NCI-H2196 (cell line): ENCODE measurements at regions not wholly inside any gene's neighbourhood (a gene's known extent, or its start where the extent isn't known, plus 50 kb on each side); places are given as distances from the start of the nearest gene placed in this dataset.
"Not testable (repeated sequence)": the region's sequence is repeated elsewhere in the genome, so short reads cannot be mapped to it uniquely, and the experiment has no call there.

Experiments used
- DNase-seq: peaks from one replicate; lab custom pipeline; 2025; ENCODE audit not compliant: unreplicated experiment; lab: John Stamatoyannopoulos, UW

- no peak for DNase-seq
These were observed 69.4 kb downstream of the SAMD9 start for GRCh38 chr7:93048136-93048930.

DNA sequence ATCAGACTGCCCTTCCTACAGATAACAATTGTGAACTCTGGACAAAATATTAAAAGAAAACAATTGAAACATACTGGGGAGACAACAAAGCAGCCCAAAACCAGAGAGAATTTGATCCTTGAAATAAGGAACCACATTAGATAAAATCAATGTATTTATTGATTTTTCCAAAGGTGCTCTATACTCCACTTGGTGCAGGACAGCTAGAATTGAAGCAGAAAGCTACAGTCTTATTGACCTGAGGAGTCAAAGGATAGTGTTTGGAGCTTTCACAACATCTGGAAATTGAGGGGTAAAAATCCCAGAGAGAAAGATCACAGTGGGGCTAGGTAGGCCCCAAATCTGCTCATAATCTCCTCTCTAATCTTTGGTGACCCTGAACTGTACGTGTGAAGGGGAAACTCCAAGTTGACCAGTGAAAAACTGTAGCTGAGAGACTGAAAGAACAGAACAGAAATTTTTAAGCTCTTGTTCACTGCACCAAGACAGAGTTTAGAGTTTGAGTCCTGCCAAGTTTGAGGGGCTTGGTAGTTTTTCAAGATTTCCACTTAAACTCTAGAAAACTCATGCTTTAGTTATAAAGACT is 70.2 kb downstream of the SAMD9 start:
- DNase-seq: no peak

GRCh38 chr7:93046641-93047040 is 71.1 kb downstream of the SAMD9 start:
- no peak for DNase-seq

- DNase-seq: no peak
These were observed 73.5 kb downstream of the SAMD9 start for GRCh38 chr7:93044147-93044810.

DNA sequence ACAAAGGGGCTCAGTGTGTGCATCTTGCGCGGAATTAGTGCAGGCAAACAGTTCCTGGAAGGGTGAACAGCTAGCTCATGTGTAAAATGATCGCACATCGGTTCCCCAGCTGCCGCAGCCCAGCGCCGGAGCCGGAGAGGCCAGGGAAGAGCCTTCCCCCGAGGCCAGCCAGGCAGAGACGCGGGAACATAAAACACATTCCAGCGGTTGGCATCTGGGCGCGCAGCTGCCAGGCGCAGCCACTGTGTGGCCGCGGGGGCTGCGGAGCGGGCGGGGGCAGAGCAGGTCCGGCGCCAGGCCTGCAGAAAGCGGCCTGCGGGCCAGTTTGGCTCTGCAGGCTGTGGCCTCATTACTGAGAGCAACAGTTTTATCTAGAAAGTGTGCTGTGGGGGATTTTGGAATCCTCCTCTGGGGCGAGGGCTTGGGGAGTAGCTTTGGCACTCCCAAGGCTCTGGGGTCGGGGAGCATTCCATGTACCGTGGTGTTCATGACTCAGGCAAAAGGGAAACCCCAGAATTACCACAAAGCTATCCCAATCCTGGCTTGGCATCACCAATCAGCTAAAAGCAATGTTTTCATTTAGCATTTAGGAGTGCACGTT is 74.3 kb downstream of the SAMD9 start:
- DNase-seq: no peak

DNA sequence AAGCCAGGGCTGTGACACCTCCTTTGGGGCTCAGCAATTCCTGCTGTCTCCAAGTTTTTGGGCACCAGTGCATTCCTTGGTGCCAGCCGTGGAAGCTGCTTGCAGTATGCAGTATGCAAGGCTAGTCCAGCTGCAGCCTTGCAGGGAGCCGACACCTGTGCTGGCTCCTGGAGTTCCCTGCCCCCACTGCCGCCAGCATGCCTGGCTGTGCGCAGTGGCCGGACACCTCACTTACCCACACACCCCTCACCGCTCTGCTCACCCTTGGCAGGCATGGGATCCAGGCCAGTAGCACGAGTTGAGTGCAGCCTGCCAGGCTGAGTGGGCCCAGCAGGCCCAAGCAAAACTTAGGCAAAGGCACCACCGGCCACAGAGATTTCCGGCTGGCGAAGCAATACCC is 77.4 kb downstream of the SAMD9 start:
- DNase-seq: no peak

GRCh38 chr7:93039786-93040185 is 78.0 kb downstream of the SAMD9 start:
- no peak for DNase-seq

- DNase-seq: no peak
These were observed 78.5 kb downstream of the SAMD9 start for GRCh38 chr7:93039282-93039681.

GRCh38 chr7:93036807-93037206 is 81.0 kb downstream of the SAMD9 start:
- DNase-seq: peak; percentile 1

DNA sequence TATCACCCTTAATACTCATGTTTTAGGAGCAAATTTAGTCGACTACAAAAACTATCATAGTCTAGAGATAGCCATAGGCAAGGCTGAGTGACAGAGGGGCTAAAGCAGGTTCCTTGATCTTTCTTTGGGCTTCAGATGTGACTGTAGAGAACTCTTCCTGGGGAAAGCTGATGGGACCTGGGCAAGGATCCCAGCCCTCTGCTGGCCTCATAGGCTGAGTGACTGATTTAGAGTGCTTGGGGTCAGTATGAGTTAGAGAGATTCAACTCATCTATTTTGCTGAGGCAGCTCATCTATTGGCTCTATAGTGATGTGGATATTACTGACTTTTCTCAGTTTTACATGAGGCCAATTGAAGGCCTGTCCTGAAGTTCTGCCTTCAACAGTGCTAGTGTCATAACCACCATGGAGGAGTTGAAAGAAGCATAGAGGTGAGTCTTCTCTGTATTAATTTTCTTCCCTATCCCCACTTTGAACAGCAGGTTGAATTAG is 81.6 kb downstream of the SAMD9 start:
- no peak for DNase-seq

DNA sequence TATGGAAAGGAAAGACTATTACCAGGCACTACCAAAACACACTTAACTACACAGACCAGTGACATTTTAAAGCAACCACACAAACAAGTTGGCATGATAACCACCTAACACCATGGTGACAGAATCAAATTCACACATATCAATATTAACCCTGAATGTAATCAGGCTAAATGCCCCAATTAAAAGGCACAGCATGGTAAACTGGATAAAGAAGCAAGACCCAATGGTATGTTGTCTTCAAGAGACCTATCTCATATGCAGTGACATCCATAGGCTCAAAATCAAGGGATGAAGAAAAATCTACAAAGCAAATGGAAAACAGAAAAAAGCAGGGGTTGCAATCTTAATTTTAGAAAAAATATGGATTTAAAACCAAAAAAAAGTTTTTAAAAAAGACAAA is 86.0 kb downstream of the SAMD9 start:
- no peak for DNase-seq

GRCh38 chr7:93030605-93031225 is 87.1 kb downstream of the SAMD9 start:
- no peak for DNase-seq

- DNase-seq: no peak
These were observed 88.7 kb downstream of the SAMD9 start for GRCh38 chr7:93029056-93029455.

DNA sequence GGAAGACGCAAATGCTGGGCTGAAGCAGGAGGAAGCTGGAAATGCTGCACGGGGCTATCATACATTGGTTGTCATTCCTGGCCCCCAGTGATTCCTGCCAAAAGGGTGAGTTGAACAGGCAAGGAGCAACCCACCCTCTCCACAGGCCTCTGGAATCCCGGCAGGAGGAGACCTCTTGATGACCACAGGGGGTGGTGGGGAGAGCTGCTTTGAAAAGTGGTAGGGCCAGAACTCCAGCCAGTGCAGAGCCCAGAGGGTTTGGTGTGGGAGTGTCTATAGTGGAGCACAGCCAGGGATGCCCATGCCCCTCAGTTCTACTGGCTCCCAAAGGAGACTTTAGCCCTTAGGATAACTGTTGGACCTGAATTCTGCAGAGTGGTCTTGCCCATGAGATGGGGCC is 89.2 kb downstream of the SAMD9 start:
- no peak for DNase-seq

DNA sequence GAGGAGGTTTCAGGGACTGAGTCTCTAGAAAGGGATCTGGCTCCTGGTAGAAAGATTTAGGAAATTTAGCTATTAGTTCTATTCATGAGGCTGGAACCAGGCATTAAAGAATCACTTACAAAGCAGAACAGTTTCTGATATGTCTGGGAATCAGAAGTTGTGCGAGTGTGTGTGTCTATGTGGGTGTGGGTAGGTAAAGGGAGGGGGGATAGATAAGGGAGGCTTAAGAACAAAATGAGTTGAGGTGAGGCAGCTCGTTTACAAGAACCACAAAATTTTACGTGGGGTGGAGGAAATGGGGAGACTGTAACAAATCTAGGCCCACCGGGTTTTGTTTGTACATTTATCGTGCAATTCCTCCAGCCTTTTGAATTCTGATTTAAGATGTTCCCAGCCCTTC is 90.7 kb downstream of the SAMD9 start:
- DNase-seq: no peak

DNA sequence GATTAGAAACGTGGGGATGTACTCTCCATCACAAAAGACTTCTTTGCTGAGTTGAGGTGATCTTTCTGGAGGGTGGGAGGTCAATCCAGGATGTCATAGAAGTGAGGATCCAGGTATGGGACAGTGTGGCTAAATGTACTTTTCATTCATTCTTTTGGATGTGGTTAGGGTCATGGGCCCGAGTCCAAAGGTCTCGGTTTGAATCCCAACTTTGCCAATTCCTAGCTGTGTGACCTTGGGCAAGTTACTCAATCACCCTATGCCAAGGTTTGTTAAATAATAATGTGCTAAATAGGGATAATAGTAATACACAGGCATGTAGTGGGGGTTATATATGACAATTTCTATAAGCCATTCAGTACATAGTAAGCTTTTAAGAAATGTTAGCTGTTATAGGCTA is 91.4 kb downstream of the SAMD9 start:
- no peak for DNase-seq

GRCh38 chr7:93025389-93025788 is 92.4 kb downstream of the SAMD9 start:
- DNase-seq: no peak

- DNase-seq: not testable (repeated sequence)
These were observed 94.8 kb downstream of the SAMD9 start for GRCh38 chr7:93022931-93023478.

- no peak for DNase-seq
These were observed 96.0 kb downstream of the SAMD9 start for GRCh38 chr7:93021748-93022147.

GRCh38 chr7:93018716-93019115 is 99.1 kb downstream of the SAMD9 start:
- DNase-seq: no peak
